ENCODE measurements at regions not wholly inside any gene's neighbourhood (a gene's known extent, or its start where the extent isn't known, plus 50 kb on each side); places are given as distances from the start of the nearest gene placed in this dataset.

DNA sequence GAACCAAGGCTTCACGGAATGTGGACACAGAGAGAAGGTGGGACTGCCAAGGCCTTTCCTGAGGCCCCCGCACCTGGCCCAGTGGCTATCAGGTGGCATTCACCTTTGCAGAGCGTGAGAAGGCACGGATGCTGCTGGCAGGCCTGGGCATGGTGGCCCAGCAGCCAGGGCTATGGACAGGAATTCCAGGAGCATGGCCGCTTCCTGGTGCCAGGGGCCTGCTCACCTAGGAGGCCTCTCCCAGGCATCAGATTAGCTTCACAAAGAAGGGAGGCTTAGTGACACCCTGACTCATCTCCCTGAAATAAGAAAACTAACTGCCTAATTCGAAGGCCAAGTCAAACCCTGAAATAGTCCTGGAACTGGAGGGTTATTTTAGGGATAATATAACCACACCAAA lies 155.8 kb downstream of the TEX29 start:
- TF ChIP-seq, protein P1, sequence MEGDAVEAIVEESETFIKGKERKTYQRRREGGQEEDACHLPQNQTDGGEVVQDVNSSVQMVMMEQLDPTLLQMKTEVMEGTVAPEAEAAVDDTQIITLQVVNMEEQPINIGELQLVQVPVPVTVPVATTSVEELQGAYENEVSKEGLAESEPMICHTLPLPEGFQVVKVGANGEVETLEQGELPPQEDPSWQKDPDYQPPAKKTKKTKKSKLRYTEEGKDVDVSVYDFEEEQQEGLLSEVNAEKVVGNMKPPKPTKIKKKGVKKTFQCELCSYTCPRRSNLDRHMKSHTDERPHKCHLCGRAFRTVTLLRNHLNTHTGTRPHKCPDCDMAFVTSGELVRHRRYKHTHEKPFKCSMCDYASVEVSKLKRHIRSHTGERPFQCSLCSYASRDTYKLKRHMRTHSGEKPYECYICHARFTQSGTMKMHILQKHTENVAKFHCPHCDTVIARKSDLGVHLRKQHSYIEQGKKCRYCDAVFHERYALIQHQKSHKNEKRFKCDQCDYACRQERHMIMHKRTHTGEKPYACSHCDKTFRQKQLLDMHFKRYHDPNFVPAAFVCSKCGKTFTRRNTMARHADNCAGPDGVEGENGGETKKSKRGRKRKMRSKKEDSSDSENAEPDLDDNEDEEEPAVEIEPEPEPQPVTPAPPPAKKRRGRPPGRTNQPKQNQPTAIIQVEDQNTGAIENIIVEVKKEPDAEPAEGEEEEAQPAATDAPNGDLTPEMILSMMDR (IDR thresholded peaks at IDR 0.05; ENCODE audit: insufficient read depth, low read length, severe bottlenecking) = no peak
- Histone ChIP-seq H3K27me3 (ENCODE audit: control insufficient read depth, insufficient read depth, low read length) (no peaks in the 10 kb centered on the region), H3K4me3 (ENCODE audit: low read depth, low read length) (no peak overlapping the region), H3K36me3 (ENCODE audit: control insufficient read depth, insufficient read depth, low read length) (no peaks in the 10 kb centered on the region)
- no peak for FAIRE-seq
- DNase-seq (ENCODE audit: low read depth) = no peak

DNA sequence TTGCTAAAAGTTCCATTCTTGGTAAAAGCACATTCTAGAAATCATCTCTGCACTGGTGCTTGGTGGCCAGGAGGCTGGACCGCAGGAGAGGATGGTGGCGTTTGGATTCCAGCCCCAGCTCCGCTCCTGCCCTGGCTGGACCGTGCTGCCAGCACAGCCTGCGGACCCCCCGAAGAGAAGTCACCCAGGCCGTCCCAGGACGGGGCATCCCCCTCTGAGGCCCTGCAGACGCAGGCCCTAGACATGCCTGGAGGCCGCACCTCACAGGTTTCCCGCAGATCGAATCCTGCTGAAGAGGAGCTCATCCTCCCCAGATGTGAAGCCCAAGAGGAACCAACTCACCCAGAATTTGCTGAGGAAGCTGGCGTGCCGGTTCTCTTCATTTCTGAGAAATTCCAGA lies 159.0 kb downstream of the TEX29 start:
- H3K27me3 ChIP-seq (ENCODE audit: control insufficient read depth, insufficient read depth, low read length) = no peaks in the 10 kb centered on the region
- H3K4me3 ChIP-seq (ENCODE audit: low read depth, low read length) = no peak overlapping the region
- TF ChIP-seq, protein P1 (IDR thresholded peaks at IDR 0.05; ENCODE audit: insufficient read depth, low read length, severe bottlenecking) = no peak
- no peaks in the 10 kb centered on the region for H3K36me3 ChIP-seq (ENCODE audit: control insufficient read depth, insufficient read depth, low read length)
- no peak for DNase-seq (ENCODE audit: low read depth)
- no peak for FAIRE-seq

DNA sequence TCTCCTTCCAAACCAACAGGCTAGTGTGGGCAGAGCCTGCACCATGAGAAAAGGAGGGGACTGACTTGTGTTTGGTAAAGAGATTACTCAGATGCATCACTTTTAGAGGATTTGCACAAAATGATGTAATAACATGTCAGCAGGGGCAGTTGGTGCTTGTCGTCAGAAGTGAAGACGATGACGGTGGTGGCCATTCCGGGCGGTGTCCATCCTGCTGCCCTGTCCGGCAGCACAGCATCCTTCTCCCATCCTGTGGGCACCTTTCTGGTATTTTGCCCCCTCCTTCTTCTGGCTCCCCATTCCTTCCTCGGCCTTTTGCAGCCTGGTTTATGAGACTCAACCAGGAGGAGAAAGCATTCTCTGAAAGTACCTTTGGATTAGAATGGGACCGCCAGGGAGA lies 160.1 kb downstream of the TEX29 start:
- Histone ChIP-seq H3K27me3 (ENCODE audit: control insufficient read depth, insufficient read depth, low read length) (no peaks in the 10 kb centered on the region), H3K4me3 (ENCODE audit: low read depth, low read length) (no peak overlapping the region), H3K36me3 (ENCODE audit: control insufficient read depth, insufficient read depth, low read length) (no peaks in the 10 kb centered on the region)
- DNase-seq (ENCODE audit: low read depth) (no peak), FAIRE-seq (no peak)
- TF ChIP-seq, protein P1 (IDR thresholded peaks at IDR 0.05; ENCODE audit: insufficient read depth, low read length, severe bottlenecking) = no peak

DNA sequence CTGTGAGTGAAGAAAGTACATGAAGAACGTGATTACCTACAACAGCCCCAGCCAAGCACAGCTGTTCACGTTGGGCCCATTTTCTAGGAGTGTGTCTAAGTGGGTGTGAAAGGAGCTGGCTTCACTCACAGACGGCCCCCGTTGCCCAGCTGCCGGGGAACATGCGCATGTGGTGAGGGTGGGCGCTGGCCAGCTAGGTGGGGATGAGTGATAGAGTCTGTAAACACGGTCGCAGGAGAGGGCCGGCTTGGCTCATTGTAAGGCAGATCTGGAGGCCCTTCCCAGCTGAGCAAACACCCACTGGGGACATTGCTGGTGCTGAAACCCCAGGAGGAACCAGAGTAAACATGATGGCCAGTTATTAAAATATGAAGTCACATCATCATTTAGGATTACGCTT lies 160.5 kb downstream of the TEX29 start:
- DNase-seq (ENCODE audit: low read depth) = no peak
- no peak for FAIRE-seq
- H3K36me3 ChIP-seq (ENCODE audit: control insufficient read depth, insufficient read depth, low read length) = no peaks in the 10 kb centered on the region
- no peak overlapping the region for H3K4me3 ChIP-seq (ENCODE audit: low read depth, low read length)
- TF ChIP-seq, protein P1 (IDR thresholded peaks at IDR 0.05; ENCODE audit: insufficient read depth, low read length, severe bottlenecking) = no peak
- no peaks in the 10 kb centered on the region for H3K27me3 ChIP-seq (ENCODE audit: control insufficient read depth, insufficient read depth, low read length)

DNA sequence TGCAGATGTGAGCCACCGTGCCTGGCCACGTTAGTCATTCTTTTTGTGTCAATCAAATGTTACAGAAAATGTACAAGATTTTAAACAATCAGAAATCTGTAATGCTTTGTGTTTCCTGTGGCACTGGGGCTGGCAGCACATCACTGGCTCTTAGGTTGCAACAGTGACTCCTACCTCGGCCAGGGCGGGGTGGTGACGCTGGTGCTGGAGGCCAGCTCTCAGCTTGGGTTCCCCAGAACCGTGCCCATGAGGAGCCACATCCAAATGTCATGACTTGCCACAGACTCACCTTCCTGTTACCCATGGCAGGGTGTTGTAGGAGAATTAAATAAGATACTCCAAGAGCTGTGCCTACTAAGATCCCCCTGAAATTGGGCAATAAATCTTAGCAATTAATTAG lies 161.7 kb downstream of the TEX29 start:
- Histone ChIP-seq H3K27me3 (ENCODE audit: control insufficient read depth, insufficient read depth, low read length) (no peaks in the 10 kb centered on the region), H3K36me3 (ENCODE audit: control insufficient read depth, insufficient read depth, low read length) (no peaks in the 10 kb centered on the region), H3K4me3 (ENCODE audit: low read depth, low read length) (no peak overlapping the region)
- DNase-seq (ENCODE audit: low read depth) (no peak), FAIRE-seq (no peak)
- TF ChIP-seq, protein P1 (IDR thresholded peaks at IDR 0.05; ENCODE audit: insufficient read depth, low read length, severe bottlenecking) = no peak

DNA sequence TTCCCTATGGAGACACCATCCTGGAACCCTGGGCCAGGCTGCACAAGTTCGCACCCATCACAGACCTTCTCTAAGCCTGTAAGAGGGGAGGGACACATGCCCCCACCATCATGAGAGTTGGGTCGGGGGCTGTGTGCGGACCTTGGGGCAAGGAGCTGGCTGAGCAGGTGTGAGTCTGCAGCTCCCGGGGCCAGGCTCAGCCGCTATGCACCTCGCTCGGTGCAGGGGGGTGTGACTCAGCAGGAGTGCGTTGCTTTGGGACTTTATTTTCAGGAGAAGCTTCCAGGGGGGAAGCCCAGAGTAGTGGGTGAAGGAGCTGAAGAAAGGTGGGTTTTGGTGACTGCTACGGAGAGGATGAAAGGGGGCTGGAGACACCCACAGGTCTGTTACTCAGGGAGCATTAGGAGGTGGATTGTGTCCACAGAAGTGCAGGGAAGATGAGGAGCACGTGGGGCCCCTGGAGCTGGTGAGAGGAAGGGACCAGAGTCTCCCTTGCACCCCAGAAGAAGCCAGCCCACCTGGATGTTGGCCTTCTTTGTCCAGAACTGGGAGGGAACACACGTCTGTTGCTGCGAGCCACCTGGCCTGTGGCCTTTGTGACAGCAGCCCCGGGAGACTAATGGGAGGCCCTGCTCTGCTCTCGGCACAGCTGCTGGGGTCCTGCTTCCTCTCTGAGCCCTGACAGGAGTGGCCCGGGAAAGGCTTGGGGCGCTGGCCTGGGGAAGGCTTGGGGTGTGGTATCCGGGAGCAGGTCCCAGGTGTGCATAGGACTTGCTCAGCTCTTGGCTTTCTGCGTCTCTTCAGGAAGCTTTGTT lies 162.6 kb downstream of the TEX29 start:
- Histone ChIP-seq H3K27me3 (ENCODE audit: control insufficient read depth, insufficient read depth, low read length) (no peaks in the 10 kb centered on the region), H3K36me3 (ENCODE audit: control insufficient read depth, insufficient read depth, low read length) (no peaks in the 10 kb centered on the region), H3K4me3 (ENCODE audit: low read depth, low read length) (no peak overlapping the region)
- FAIRE-seq = no peak
- TF ChIP-seq, protein P1 (IDR thresholded peaks at IDR 0.05; ENCODE audit: insufficient read depth, low read length, severe bottlenecking) = no peak
- DNase-seq (ENCODE audit: low read depth) = no peak

Measured in bronchial epithelial cell (primary cell).